ENCODE measurements at regions not wholly inside any gene's neighbourhood (a gene's known extent, or its start where the extent isn't known, plus 50 kb on each side); places are given as distances from the start of the nearest gene placed in this dataset.

GRCh38 chr4:126130215-126130614 is 815.5 kb downstream of the FAT4 start:
- TF ChIP-seq GABPA (IDR thresholded peaks at IDR 0.05; ENCODE audit: low read depth) (no peak), REST (IDR thresholded peaks at IDR 0.05; ENCODE audit: insufficient replicate concordance, low read depth) (no peak), SPI1 (IDR thresholded peaks at IDR 0.05; ENCODE audit: borderline replicate concordance, low read depth) (no peak), POLR2AphosphoS5 (IDR thresholded peaks at IDR 0.05; ENCODE audit: low read depth) (no peak), CTCF (IDR thresholded peaks at IDR 0.05; ENCODE audit: insufficient read depth, low read length) (no peak)
- Histone ChIP-seq H3K4me3 (replicated peaks; ENCODE audit: insufficient read depth, low read length) (no peak overlapping the region), H3K27ac (replicated peaks) (no peak overlapping the region), H3K27me3 (ENCODE audit: insufficient read depth, poor library complexity, severe bottlenecking) (no peaks in the 10 kb centered on the region)
- no peak for DNase-seq (ENCODE audit: low read depth in 1 of 2, low spot score in 1 of 2)

GRCh38 chr4:126136922-126137781 is 822.4 kb downstream of the FAT4 start:
- no peaks in the 10 kb centered on the region for H3K27me3 ChIP-seq (ENCODE audit: insufficient read depth, poor library complexity, severe bottlenecking)
- H3K27ac ChIP-seq (replicated peaks) = no peak overlapping the region
- no peak for DNase-seq (ENCODE audit: low read depth in 1 of 2, low spot score in 1 of 2)
- TF ChIP-seq CTCF (IDR thresholded peaks at IDR 0.05; ENCODE audit: insufficient read depth, low read length) (no peak), POLR2AphosphoS5 (IDR thresholded peaks at IDR 0.05; ENCODE audit: low read depth) (no peak), SPI1 (IDR thresholded peaks at IDR 0.05; ENCODE audit: borderline replicate concordance, low read depth) (no peak), GABPA (IDR thresholded peaks at IDR 0.05; ENCODE audit: low read depth) (no peak), REST (IDR thresholded peaks at IDR 0.05; ENCODE audit: insufficient replicate concordance, low read depth) (no peak)
- H3K4me3 ChIP-seq (replicated peaks; ENCODE audit: insufficient read depth, low read length) = no peak overlapping the region

- Histone ChIP-seq H3K27ac (replicated peaks) (no peak overlapping the region), H3K27me3 (ENCODE audit: insufficient read depth, poor library complexity, severe bottlenecking) (no peaks in the 10 kb centered on the region), H3K4me3 (replicated peaks; ENCODE audit: insufficient read depth, low read length) (no peak overlapping the region)
- no peak for DNase-seq (ENCODE audit: low read depth in 1 of 2, low spot score in 1 of 2)
- TF ChIP-seq REST (IDR thresholded peaks at IDR 0.05; ENCODE audit: insufficient replicate concordance, low read depth) (no peak), POLR2AphosphoS5 (IDR thresholded peaks at IDR 0.05; ENCODE audit: low read depth) (no peak), CTCF (IDR thresholded peaks at IDR 0.05; ENCODE audit: insufficient read depth, low read length) (no peak), SPI1 (IDR thresholded peaks at IDR 0.05; ENCODE audit: borderline replicate concordance, low read depth) (no peak), GABPA (IDR thresholded peaks at IDR 0.05; ENCODE audit: low read depth) (no peak)
Observed at GRCh38 chr4:126137782-126138170, 823.0 kb downstream of the FAT4 start.

All from HL-60 (cell line).